HL-60 (cell line): ENCODE measurements at regions not wholly inside any gene's neighbourhood (a gene's known extent, or its start where the extent isn't known, plus 50 kb on each side); places are given as distances from the start of the nearest gene placed in this dataset.

Experiments
- DNase-seq, 2 experiments: peaks; one replicate each; pipeline ENCODE4 v3.0.0-alpha.2; 2010 to 2020; ENCODE audit warnings: low read depth in 1 of 2, low spot score in 1 of 2
- H3K27ac ChIP-seq: fragments of 250-450 bp; sonication (Bioruptor Pico); replicated peaks from 2 replicates; pipeline ENCODE4 v1.5.1; 2020; ENCODE audit warnings: mild to moderate bottlenecking, moderate library complexity
- H3K27me3 ChIP-seq: fragments of 250-450 bp; sonication (Bioruptor Pico); 2 replicates; pipeline ENCODE4 v1.5.1; 2021; ENCODE audit warnings: mild to moderate bottlenecking, moderate library complexity; ENCODE audit not compliant: insufficient read depth, poor library complexity, severe bottlenecking
- H3K4me3 ChIP-seq: replicated peaks from 2 replicates; pipeline ENCODE4 v1.5.1; 2011; ENCODE audit warnings: mild to moderate bottlenecking, control low read depth, low read length; ENCODE audit not compliant: insufficient read depth
- CTCF ChIP-seq: IDR thresholded peaks from one replicate; pipeline ENCODE4 v1.5.1; 2011; ENCODE audit warnings: low read length, control low read depth, inconsistent platforms; ENCODE audit not compliant: insufficient read depth
- GABPA ChIP-seq: IDR thresholded peaks from 2 replicates; pipeline ENCODE4 v1.6.1; 2012; ENCODE audit warnings: low read depth
- POLR2AphosphoS5 ChIP-seq: IDR thresholded peaks from 2 replicates; pipeline ENCODE4 v1.6.1; 2012; ENCODE audit warnings: low read depth
- REST ChIP-seq: IDR thresholded peaks from 2 replicates; pipeline ENCODE4 v1.6.1; 2012; ENCODE audit warnings: low read depth; ENCODE audit not compliant: insufficient replicate concordance
- SPI1 ChIP-seq: IDR thresholded peaks from 2 replicates; pipeline ENCODE4 v1.6.1; 2012; ENCODE audit warnings: low read depth, mild to moderate bottlenecking, borderline replicate concordance

GRCh38 chr5:71986101-71986500 is 121.2 kb upstream of the MAP1B start:
- no peak overlapping the region for H3K4me3 ChIP-seq
- H3K27ac ChIP-seq: no peak overlapping the region
- no peak for TF ChIP-seq GABPA
- no peak for TF ChIP-seq REST
- no peak for TF ChIP-seq SPI1
- TF ChIP-seq POLR2AphosphoS5: no peak
- no peak for TF ChIP-seq CTCF
- H3K27me3 ChIP-seq: no peaks in the 10 kb centered on the region
- DNase-seq: no peak

GRCh38 chr5:71988808-71989207 is 118.5 kb upstream of the MAP1B start:
- H3K27me3 ChIP-seq: no peaks in the 10 kb centered on the region
- no peak for TF ChIP-seq REST
- no peak for TF ChIP-seq CTCF
- no peak for TF ChIP-seq GABPA
- no peak for TF ChIP-seq SPI1
- TF ChIP-seq POLR2AphosphoS5: no peak
- no peak for DNase-seq
- no peak overlapping the region for H3K27ac ChIP-seq
- no peak overlapping the region for H3K4me3 ChIP-seq

GRCh38 chr5:71993600-71993999 is 113.7 kb upstream of the MAP1B start:
- no peaks in the 10 kb centered on the region for H3K27me3 ChIP-seq
- no peak for TF ChIP-seq GABPA
- no peak for TF ChIP-seq POLR2AphosphoS5
- no peak for TF ChIP-seq SPI1
- no peak for TF ChIP-seq REST
- H3K27ac ChIP-seq: no peak overlapping the region
- no peak overlapping the region for H3K4me3 ChIP-seq
- no peak for DNase-seq

- no peak overlapping the region for H3K4me3 ChIP-seq
- no peak overlapping the region for H3K27ac ChIP-seq
- H3K27me3 ChIP-seq: no peaks in the 10 kb centered on the region
- DNase-seq: no peak
- TF ChIP-seq GABPA: no peak
- TF ChIP-seq POLR2AphosphoS5: no peak
- TF ChIP-seq CTCF: no peak
- TF ChIP-seq SPI1: no peak
- no peak for TF ChIP-seq REST
Measured at GRCh38 chr5:71996789-71997188, 110.5 kb upstream of the MAP1B start.
